CD4-positive, alpha-beta T cell treated with Interleukin-6 at 100 ng/mL for 8 hours (primary cell): ENCODE measurements at regions not wholly inside any gene's neighbourhood (a gene's known extent, or its start where the extent isn't known, plus 50 kb on each side); places are given as distances from the start of the nearest gene placed in this dataset.
A peak's percentile ranks its signal among the peaks of the same experiment; 100 is the strongest.

ENCODE experiments used
- DNase-seq: peaks from one replicate; pipeline ENCODE4 v3.0.0-alpha.2; 2020; ENCODE audit warnings: mixed read lengths, low spot score

- DNase-seq = no peak
Observed at GRCh38 chr3:102599819-102600576, 165.2 kb downstream of the ZPLD1 start.

- DNase-seq = no peak
Observed at GRCh38 chr3:102605153-102605552, 170.3 kb downstream of the ZPLD1 start.

GRCh38 chr3:102608875-102609274, 174.1 kb downstream of the ZPLD1 start:
- no peak for DNase-seq

GRCh38 chr3:102614021-102614569, 179.3 kb downstream of the ZPLD1 start:
- DNase-seq = no peak

GRCh38 chr3:102614585-102614984, 179.8 kb downstream of the ZPLD1 start:
- no peak for DNase-seq

- DNase-seq = no peak
Observed at GRCh38 chr3:102617381-102617780, 182.6 kb downstream of the ZPLD1 start.

- DNase-seq = no peak
Observed at GRCh38 chr3:102619361-102619760, 184.5 kb downstream of the ZPLD1 start.

GRCh38 chr3:102629943-102630342, 195.1 kb downstream of the ZPLD1 start:
- DNase-seq = no peak

- no peak for DNase-seq
Observed at GRCh38 chr3:102630531-102630930, 195.7 kb downstream of the ZPLD1 start.

- DNase-seq = no peak
Observed at GRCh38 chr3:102643546-102643945, 208.7 kb downstream of the ZPLD1 start.

GRCh38 chr3:102646557-102646956, 211.7 kb downstream of the ZPLD1 start:
- DNase-seq = no peak

- no peak for DNase-seq
Observed at GRCh38 chr3:102660653-102661052, 225.8 kb downstream of the ZPLD1 start.

- DNase-seq = no peak
Observed at GRCh38 chr3:102661707-102662497, 227.1 kb downstream of the ZPLD1 start.

GRCh38 chr3:102662498-102662772, 227.6 kb downstream of the ZPLD1 start:
- no peak for DNase-seq

GRCh38 chr3:102664126-102664525, 229.3 kb downstream of the ZPLD1 start:
- DNase-seq = no peak

- no peak for DNase-seq
Observed at GRCh38 chr3:102665183-102665582, 230.4 kb downstream of the ZPLD1 start.

GRCh38 chr3:102668247-102668646, 233.4 kb downstream of the ZPLD1 start:
- DNase-seq = no peak

- DNase-seq = no peak
Observed at GRCh38 chr3:102670986-102671385, 236.2 kb downstream of the ZPLD1 start.

GRCh38 chr3:102672305-102672704, 237.5 kb downstream of the ZPLD1 start:
- no peak for DNase-seq

GRCh38 chr3:102673271-102674115, 238.7 kb downstream of the ZPLD1 start:
- DNase-seq = peak; percentile 24

GRCh38 chr3:102674284-102674683, 239.5 kb downstream of the ZPLD1 start:
- no peak for DNase-seq

- DNase-seq = no peak
Observed at GRCh38 chr3:102676424-102676823, 241.6 kb downstream of the ZPLD1 start.
